ENCODE measurements at regions not wholly inside any gene's neighbourhood (a gene's known extent, or its start where the extent isn't known, plus 50 kb on each side); places are given as distances from the start of the nearest gene placed in this dataset.

GRCh38 chr5:85249204-85249603, 864.5 kb upstream of the EDIL3 start:
- no peak for DNase-seq (ENCODE audit: low spot score in 2 of 2, unreplicated experiment in 2 of 2)
- no peaks in the 10 kb centered on the region for H3K36me3 Mint-ChIP-seq
- H3K4me1 Mint-ChIP-seq = no peaks in the 10 kb centered on the region
- H3K27me3 Mint-ChIP-seq (ENCODE audit: low read depth) = no peaks in the 10 kb centered on the region
- no peak for TF ChIP-seq CTCF (IDR thresholded peaks at IDR 0.05; ENCODE audit: unreplicated experiment)
- H3K4me3 Mint-ChIP-seq = no peak overlapping the region
- H3K9me3 Mint-ChIP-seq = peaks cover 27% of the 10 kb centered on the region
- no peak overlapping the region for H3K27ac Mint-ChIP-seq

GRCh38 chr5:85263125-85263524, 878.4 kb upstream of the EDIL3 start:
- Mint-ChIP-seq H3K36me3 (no peaks in the 10 kb centered on the region), H3K9me3 (no peaks in the 10 kb centered on the region), H3K4me1 (peaks cover 2% of the 10 kb centered on the region), H3K27ac (no peak overlapping the region), H3K4me3 (no peak overlapping the region), H3K27me3 (ENCODE audit: low read depth) (no peaks in the 10 kb centered on the region)
- DNase-seq (ENCODE audit: low spot score in 2 of 2, unreplicated experiment in 2 of 2) = no peak
- TF ChIP-seq CTCF (IDR thresholded peaks at IDR 0.05; ENCODE audit: unreplicated experiment) = no peak

- H3K4me1 Mint-ChIP-seq = peaks cover 2% of the 10 kb centered on the region
- DNase-seq (ENCODE audit: low spot score in 2 of 2, unreplicated experiment in 2 of 2) = no peak
- no peak for TF ChIP-seq CTCF (IDR thresholded peaks at IDR 0.05; ENCODE audit: unreplicated experiment)
- H3K4me3 Mint-ChIP-seq = no peak overlapping the region
- peaks cover 4% of the 10 kb centered on the region for H3K9me3 Mint-ChIP-seq
- H3K27me3 Mint-ChIP-seq (ENCODE audit: low read depth) = no peaks in the 10 kb centered on the region
- H3K27ac Mint-ChIP-seq = no peak overlapping the region
- H3K36me3 Mint-ChIP-seq = no peaks in the 10 kb centered on the region
Observed at GRCh38 chr5:85266692-85267091, 882.0 kb upstream of the EDIL3 start.

GRCh38 chr5:85268194-85268593, 883.5 kb upstream of the EDIL3 start:
- no peak for DNase-seq (ENCODE audit: low spot score in 2 of 2, unreplicated experiment in 2 of 2)
- Mint-ChIP-seq H3K27me3 (ENCODE audit: low read depth) (no peaks in the 10 kb centered on the region), H3K27ac (no peak overlapping the region), H3K4me1 (peaks cover 6% of the 10 kb centered on the region), H3K4me3 (no peak overlapping the region), H3K9me3 (peaks cover 4% of the 10 kb centered on the region), H3K36me3 (no peaks in the 10 kb centered on the region)
- no peak for TF ChIP-seq CTCF (IDR thresholded peaks at IDR 0.05; ENCODE audit: unreplicated experiment)

GRCh38 chr5:85278193-85278592, 893.5 kb upstream of the EDIL3 start:
- no peaks in the 10 kb centered on the region for H3K36me3 Mint-ChIP-seq
- H3K27ac Mint-ChIP-seq = no peak overlapping the region
- DNase-seq (ENCODE audit: low spot score in 2 of 2, unreplicated experiment in 2 of 2) = no peak
- H3K4me3 Mint-ChIP-seq = no peak overlapping the region
- no peak for TF ChIP-seq CTCF (IDR thresholded peaks at IDR 0.05; ENCODE audit: unreplicated experiment)
- no peaks in the 10 kb centered on the region for H3K4me1 Mint-ChIP-seq
- H3K27me3 Mint-ChIP-seq (ENCODE audit: low read depth) = no peaks in the 10 kb centered on the region
- H3K9me3 Mint-ChIP-seq = no peaks in the 10 kb centered on the region

- Mint-ChIP-seq H3K4me1 (peaks cover 3% of the 10 kb centered on the region), H3K9me3 (no peaks in the 10 kb centered on the region), H3K4me3 (no peak overlapping the region), H3K27ac (no peak overlapping the region), H3K27me3 (ENCODE audit: low read depth) (no peaks in the 10 kb centered on the region), H3K36me3 (no peaks in the 10 kb centered on the region)
- no peak for TF ChIP-seq CTCF (IDR thresholded peaks at IDR 0.05; ENCODE audit: unreplicated experiment)
- no peak for DNase-seq (ENCODE audit: low spot score in 2 of 2, unreplicated experiment in 2 of 2)
Observed at GRCh38 chr5:85288914-85289313, 904.2 kb upstream of the EDIL3 start.

Data from mesothelial cell of epicardium (in vitro differentiated cells).